GM23338 (cell line): ENCODE measurements at regions not wholly inside any gene's neighbourhood (a gene's known extent, or its start where the extent isn't known, plus 50 kb on each side); places are given as distances from the start of the nearest gene placed in this dataset.
A peak's percentile ranks its signal among the peaks of the same experiment; 100 is the strongest.
"Not testable (repeated sequence)": the region's sequence is repeated elsewhere in the genome, so short reads cannot be mapped to it uniquely, and the experiment has no call there.

Source experiments
- ATAC-seq: fragments of 200-7000 bp; cut with Tn5 transposase; 3 replicates; pipeline ENCODE4 v1.9.1; 2020
- DNase-seq: peaks from one replicate; pipeline ENCODE4 v3.0.0-alpha.2; 2015; ENCODE audit warnings: low spot score
- H2AFZ ChIP-seq: fragments of 200-600 bp; sonication (generic); 2 replicates; pipeline ENCODE4 v1.8.0; 2016; ENCODE audit warnings: antibody characterized with exemption, mild to moderate bottlenecking, moderate library complexity
- H3F3A ChIP-seq: fragments of 200-600 bp; sonication (generic); replicated peaks from 2 replicates; pipeline ENCODE4 v1.8.0; 2017; ENCODE audit warnings: antibody characterized with exemption, mixed run types, low read depth
- H3K27ac ChIP-seq: fragments of 200-600 bp; sonication (generic); 2 replicates; pipeline ENCODE4 v1.6.1; 2016; ENCODE audit warnings: low read depth
- H3K27me3 ChIP-seq: fragments of 200-600 bp; sonication (generic); 2 replicates; pipeline ENCODE4 v1.8.0; 2016; ENCODE audit warnings: mild to moderate bottlenecking, mixed run types, moderate library complexity; ENCODE audit not compliant: insufficient read depth
- H3K36me3 ChIP-seq: fragments of 200-600 bp; sonication (generic); 2 replicates; pipeline ENCODE4 v1.8.0; 2016; ENCODE audit warnings: mild to moderate bottlenecking; ENCODE audit not compliant: insufficient read depth
- H3K4me1 ChIP-seq: fragments of 200-600 bp; sonication (generic); 2 replicates; pipeline ENCODE4 v1.8.0; 2016; ENCODE audit warnings: mild to moderate bottlenecking, moderate library complexity; ENCODE audit not compliant: insufficient read depth
- H3K4me2 ChIP-seq: fragments of 200-600 bp; sonication (generic); 2 replicates; pipeline ENCODE4 v1.7.1; 2017; ENCODE audit warnings: mixed run types
- H3K4me3 ChIP-seq: fragments of 200-600 bp; sonication (generic); 2 replicates; pipeline ENCODE4 v1.6.1; 2016; ENCODE audit warnings: mixed run types
- H3K79me2 ChIP-seq: fragments of 200-600 bp; sonication (generic); replicated peaks from 2 replicates; pipeline ENCODE4 v1.8.0; 2017; ENCODE audit warnings: mild to moderate bottlenecking; ENCODE audit not compliant: insufficient read depth
- H3K9me2 ChIP-seq: fragments of 200-600 bp; sonication (generic); 2 replicates; pipeline ENCODE4 v1.8.0; 2017; ENCODE audit not compliant: insufficient read depth
- H4K20me1 ChIP-seq: fragments of 200-600 bp; sonication (generic); replicated peaks from 2 replicates; pipeline ENCODE4 v1.8.0; 2017; ENCODE audit warnings: mild to moderate bottlenecking; ENCODE audit not compliant: insufficient read depth
- H3K27ac Mint-ChIP-seq: 2 replicates; pipeline ENCODE4 v1.8.0; 2020; ENCODE audit warnings: inconsistent platforms, mild to moderate bottlenecking, moderate library complexity, mixed read lengths
- H3K27me3 Mint-ChIP-seq: 3 replicates; pipeline ENCODE4 v1.8.0; 2022; ENCODE audit warnings: low read depth, mild to moderate bottlenecking, moderate library complexity, mixed read lengths, inconsistent platforms; ENCODE audit not compliant: insufficient read depth, poor library complexity
- H3K36me3 Mint-ChIP-seq: 3 replicates; pipeline ENCODE4 v1.8.0; 2021; ENCODE audit warnings: low read depth, mild to moderate bottlenecking, inconsistent platforms, moderate library complexity, mixed read lengths
- H3K4me1 Mint-ChIP-seq: 3 replicates; pipeline ENCODE4 v1.8.0; 2020; ENCODE audit warnings: mild to moderate bottlenecking, inconsistent platforms, mixed read lengths
- H3K4me3 Mint-ChIP-seq: 3 replicates; pipeline ENCODE4 v1.8.0; 2021; ENCODE audit warnings: moderate library complexity, mild to moderate bottlenecking, inconsistent platforms, mixed read lengths
- H3K9me3 Mint-ChIP-seq: 3 replicates; pipeline ENCODE4 v1.8.0; 2020; ENCODE audit warnings: moderate library complexity, mild to moderate bottlenecking, inconsistent platforms, mixed read lengths
- CREB1 ChIP-seq: fragments of 250-450 bp; sonication (Bioruptor Pico); IDR thresholded peaks from 2 replicates; pipeline ENCODE4 v1.5.0; 2020; ENCODE audit warnings: low read depth, mild to moderate bottlenecking, moderate library complexity
- EZH2phosphoT487 ChIP-seq: fragments of 200-600 bp; sonication (generic); IDR thresholded peaks from one replicate; pipeline ENCODE4 v1.8.1; 2018; ENCODE audit warnings: antibody characterized with exemption; ENCODE audit not compliant: unreplicated experiment
- NANOG ChIP-seq: IDR thresholded peaks from 2 replicates; pipeline ENCODE4 v1.6.1; 2016; ENCODE audit warnings: antibody characterized with exemption, borderline replicate concordance
- POLR2AphosphoS5 ChIP-seq: IDR thresholded peaks from 2 replicates; pipeline ENCODE4 v1.6.1; 2016; ENCODE audit warnings: antibody characterized with exemption, low read depth
- STAT1 ChIP-seq: IDR thresholded peaks from one replicate; pipeline ENCODE4 v1.6.1; 2016; ENCODE audit warnings: antibody characterized with exemption; ENCODE audit not compliant: unreplicated experiment
- ZNF114 ChIP-seq: fragments of 250-450 bp; sonication (Bioruptor Pico); IDR thresholded peaks from 2 replicates; pipeline ENCODE4 v1.5.0; 2020; ENCODE audit warnings: mild to moderate bottlenecking, moderate library complexity
- TF ChIP-seq, protein P1 (sequence below): fragments of 250-450 bp; sonication (Bioruptor Pico); IDR thresholded peaks from 2 replicates; pipeline ENCODE4 v1.5.0; 2020; ENCODE audit warnings: mild to moderate bottlenecking, moderate library complexity
- TF ChIP-seq, protein P2 (sequence below), 2 experiments: fragments of 200-600 bp in 1 of 2; sonication (generic) in 1 of 2; conservative IDR thresholded peaks; 2 replicates each; pipeline versions ENCODE4 v1.5.1 to v1.6.1; 2016 to 2017; ENCODE audit warnings: antibody characterized with exemption in 2 of 2, low read depth in 2 of 2, mild to moderate bottlenecking in 2 of 2, moderate library complexity in 1 of 2

DNA sequence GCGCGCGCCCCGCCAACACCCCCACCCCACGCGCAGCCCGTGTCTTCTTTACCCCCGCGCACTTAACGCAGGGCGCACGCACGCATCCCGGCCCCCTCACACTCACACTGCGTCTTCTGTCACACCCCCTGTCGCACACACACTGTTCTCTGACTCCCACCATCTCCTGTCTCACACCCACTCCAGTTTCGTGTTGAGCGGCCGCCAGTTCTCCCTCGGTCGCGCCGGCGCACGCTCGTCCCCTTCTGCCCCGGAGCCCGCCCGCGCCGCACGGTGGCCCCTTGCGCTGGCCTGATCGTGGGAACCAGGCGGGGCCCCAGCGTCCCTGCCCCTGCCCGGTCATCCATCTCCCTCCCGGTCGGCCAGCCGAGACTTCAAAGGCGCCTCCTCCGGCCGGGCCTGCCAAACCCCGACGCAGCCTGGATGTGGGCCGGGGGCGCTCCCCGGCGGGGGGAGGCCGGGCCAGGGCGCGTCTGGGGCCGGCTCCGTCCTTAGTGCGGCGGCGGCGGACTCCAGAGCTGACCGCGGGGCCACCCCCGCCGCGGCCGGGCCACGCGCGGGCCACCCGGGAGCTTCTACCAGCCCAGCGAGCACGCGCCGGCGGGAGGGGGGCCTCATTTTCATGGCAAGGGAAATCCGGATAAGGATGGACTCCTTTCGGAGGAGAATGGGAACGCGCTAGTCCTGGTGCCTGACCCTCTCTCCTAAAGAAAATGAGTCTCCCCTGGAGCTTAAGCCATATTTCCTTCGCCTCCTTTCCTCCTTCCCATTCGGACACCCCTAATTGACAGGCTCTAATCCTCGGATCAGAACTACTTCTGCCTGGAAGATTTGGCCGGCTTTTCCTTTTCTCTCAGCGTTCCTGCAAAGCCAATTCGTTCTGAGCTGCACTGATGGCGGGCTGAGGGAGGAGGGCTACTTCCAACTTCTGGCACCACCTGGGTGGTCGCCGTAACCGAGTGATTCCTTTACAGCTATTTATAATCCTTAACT, 82.0 kb upstream of the HMGA2 start (continued):
- TF ChIP-seq, protein P1, sequence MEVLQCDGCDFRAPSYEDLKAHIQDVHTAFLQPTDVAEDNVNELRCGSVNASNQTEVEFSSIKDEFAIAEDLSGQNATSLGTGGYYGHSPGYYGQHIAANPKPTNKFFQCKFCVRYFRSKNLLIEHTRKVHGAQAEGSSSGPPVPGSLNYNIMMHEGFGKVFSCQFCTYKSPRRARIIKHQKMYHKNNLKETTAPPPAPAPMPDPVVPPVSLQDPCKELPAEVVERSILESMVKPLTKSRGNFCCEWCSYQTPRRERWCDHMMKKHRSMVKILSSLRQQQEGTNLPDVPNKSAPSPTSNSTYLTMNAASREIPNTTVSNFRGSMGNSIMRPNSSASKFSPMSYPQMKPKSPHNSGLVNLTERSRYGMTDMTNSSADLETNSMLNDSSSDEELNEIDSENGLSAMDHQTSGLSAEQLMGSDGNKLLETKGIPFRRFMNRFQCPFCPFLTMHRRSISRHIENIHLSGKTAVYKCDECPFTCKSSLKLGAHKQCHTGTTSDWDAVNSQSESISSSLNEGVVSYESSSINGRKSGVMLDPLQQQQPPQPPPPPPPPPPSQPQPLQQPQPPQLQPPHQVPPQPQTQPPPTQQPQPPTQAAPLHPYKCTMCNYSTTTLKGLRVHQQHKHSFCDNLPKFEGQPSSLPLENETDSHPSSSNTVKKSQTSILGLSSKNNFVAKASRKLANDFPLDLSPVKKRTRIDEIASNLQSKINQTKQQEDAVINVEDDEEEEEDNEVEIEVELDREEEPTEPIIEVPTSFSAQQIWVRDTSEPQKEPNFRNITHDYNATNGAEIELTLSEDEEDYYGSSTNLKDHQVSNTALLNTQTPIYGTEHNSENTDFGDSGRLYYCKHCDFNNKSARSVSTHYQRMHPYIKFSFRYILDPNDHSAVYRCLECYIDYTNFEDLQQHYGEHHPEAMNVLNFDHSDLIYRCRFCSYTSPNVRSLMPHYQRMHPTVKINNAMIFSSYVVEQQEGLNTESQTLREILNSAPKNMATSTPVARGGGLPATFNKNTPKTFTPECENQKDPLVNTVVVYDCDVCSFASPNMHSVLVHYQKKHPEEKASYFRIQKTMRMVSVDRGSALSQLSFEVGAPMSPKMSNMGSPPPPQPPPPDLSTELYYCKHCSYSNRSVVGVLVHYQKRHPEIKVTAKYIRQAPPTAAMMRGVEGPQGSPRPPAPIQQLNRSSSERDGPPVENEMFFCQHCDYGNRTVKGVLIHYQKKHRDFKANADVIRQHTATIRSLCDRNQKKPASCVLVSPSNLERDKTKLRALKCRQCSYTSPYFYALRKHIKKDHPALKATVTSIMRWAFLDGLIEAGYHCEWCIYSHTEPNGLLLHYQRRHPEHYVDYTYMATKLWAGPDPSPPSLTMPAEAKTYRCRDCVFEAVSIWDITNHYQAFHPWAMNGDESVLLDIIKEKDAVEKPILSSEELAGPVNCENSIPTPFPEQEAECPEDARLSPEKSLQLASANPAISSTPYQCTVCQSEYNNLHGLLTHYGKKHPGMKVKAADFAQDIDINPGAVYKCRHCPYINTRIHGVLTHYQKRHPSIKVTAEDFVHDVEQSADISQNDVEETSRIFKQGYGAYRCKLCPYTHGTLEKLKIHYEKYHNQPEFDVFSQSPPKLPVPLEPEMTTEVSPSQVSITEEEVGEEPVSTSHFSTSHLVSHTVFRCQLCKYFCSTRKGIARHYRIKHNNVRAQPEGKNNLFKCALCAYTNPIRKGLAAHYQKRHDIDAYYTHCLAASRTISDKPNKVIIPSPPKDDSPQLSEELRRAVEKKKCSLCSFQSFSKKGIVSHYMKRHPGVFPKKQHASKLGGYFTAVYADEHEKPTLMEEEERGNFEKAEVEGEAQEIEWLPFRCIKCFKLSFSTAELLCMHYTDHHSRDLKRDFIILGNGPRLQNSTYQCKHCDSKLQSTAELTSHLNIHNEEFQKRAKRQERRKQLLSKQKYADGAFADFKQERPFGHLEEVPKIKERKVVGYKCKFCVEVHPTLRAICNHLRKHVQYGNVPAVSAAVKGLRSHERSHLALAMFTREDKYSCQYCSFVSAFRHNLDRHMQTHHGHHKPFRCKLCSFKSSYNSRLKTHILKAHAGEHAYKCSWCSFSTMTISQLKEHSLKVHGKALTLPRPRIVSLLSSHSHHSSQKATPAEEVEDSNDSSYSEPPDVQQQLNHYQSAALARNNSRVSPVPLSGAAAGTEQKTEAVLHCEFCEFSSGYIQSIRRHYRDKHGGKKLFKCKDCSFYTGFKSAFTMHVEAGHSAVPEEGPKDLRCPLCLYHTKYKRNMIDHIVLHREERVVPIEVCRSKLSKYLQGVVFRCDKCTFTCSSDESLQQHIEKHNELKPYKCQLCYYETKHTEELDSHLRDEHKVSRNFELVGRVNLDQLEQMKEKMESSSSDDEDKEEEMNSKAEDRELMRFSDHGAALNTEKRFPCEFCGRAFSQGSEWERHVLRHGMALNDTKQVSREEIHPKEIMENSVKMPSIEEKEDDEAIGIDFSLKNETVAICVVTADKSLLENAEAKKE (CRISPR knock-in tag) = no peak
- TF ChIP-seq, protein P2, sequence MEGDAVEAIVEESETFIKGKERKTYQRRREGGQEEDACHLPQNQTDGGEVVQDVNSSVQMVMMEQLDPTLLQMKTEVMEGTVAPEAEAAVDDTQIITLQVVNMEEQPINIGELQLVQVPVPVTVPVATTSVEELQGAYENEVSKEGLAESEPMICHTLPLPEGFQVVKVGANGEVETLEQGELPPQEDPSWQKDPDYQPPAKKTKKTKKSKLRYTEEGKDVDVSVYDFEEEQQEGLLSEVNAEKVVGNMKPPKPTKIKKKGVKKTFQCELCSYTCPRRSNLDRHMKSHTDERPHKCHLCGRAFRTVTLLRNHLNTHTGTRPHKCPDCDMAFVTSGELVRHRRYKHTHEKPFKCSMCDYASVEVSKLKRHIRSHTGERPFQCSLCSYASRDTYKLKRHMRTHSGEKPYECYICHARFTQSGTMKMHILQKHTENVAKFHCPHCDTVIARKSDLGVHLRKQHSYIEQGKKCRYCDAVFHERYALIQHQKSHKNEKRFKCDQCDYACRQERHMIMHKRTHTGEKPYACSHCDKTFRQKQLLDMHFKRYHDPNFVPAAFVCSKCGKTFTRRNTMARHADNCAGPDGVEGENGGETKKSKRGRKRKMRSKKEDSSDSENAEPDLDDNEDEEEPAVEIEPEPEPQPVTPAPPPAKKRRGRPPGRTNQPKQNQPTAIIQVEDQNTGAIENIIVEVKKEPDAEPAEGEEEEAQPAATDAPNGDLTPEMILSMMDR (conservative IDR thresholded peaks at IDR 0.05; ENCODE audit: low read depth in 2 of 2) = 0 out of 4 replicates have a peak, but pooled peaks of 1 of the 2 experiments have one; percentile 7
- TF ChIP-seq NANOG (no peak), STAT1 (no peak), ZNF114 (CRISPR knock-in tag) (no peak), CREB1 (no peak), EZH2phosphoT487 (no peak), POLR2AphosphoS5 (peak; percentile 33; the same call in 1 of the 2 replicates)

DNA sequence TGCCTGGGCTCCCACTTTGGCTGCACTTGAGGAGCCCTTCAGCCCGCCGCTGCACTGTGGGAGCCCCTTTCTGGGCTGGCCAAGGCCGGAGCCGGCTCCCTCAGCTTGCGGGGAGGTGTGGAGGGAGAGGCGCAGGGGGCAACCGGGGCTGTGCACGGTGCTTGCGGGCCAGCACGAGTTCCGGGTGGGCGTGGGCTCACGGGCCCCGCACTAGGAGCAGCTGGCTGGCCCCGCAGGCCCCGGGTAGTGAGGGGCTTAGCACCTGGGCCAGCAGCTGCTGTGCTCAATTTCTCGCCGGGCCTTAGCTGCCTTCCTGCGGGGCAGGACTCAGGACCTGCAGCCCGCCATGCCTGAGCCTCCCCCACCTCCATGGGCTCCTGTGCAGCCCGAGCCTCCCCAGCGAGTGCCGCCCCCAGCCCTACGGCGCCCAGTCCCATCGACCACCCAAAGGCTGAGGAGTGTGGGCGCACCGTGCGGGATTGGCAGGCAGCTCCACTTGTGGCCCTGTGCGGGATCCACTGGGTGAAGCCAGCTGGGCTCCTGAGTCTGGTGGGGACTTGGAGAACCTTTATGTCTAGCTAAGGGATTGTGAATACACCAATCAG, 79.9 kb upstream of the HMGA2 start:
- H3K4me2 ChIP-seq, H3K4me3 Mint-ChIP-seq, H3K27ac Mint-ChIP-seq, H3K4me3 ChIP-seq, H3K36me3 ChIP-seq, DNase-seq, H3K79me2 ChIP-seq, H3K36me3 Mint-ChIP-seq, H3K27me3 ChIP-seq, H2AFZ ChIP-seq, H3K9me2 ChIP-seq, H3K9me3 Mint-ChIP-seq, H3F3A ChIP-seq, ATAC-seq, H4K20me1 ChIP-seq, H3K27ac ChIP-seq: not testable (repeated sequence)
- peaks cover 17% of the 10 kb centered on the region for H3K4me1 ChIP-seq
- peaks cover 16% of the 10 kb centered on the region for H3K4me1 Mint-ChIP-seq
- H3K27me3 Mint-ChIP-seq = peaks cover 11% of the 10 kb centered on the region
